H9 (cell line): ENCODE measurements at regions not wholly inside any gene's neighbourhood (a gene's known extent, or its start where the extent isn't known, plus 50 kb on each side); places are given as distances from the start of the nearest gene placed in this dataset.

Source experiments
- DNase-seq: peaks from one replicate; pipeline ENCODE4 v3.0.0-alpha.2; 2017
- H2AFZ ChIP-seq: one replicate; pipeline ENCODE4 v1.6.1; 2013; ENCODE audit warnings: mild to moderate bottlenecking, low read length, control low read depth, moderate library complexity
- H2AK5ac ChIP-seq: 2 replicates; pipeline ENCODE4 v1.6.1; 2013; ENCODE audit warnings: low read length, control low read depth, mixed read lengths; ENCODE audit not compliant: insufficient read length
- H2BK120ac ChIP-seq: one replicate; pipeline ENCODE4 v1.6.1; 2013; ENCODE audit warnings: low read depth, mild to moderate bottlenecking, low read length, control low read depth, inconsistent platforms; ENCODE audit not compliant: poor library complexity, severe bottlenecking
- H2BK12ac ChIP-seq: 2 replicates; pipeline ENCODE4 v1.6.1; 2013; ENCODE audit warnings: low read length, control low read depth, mixed read lengths, low read depth; ENCODE audit not compliant: insufficient read length
- H2BK15ac ChIP-seq: 2 replicates; pipeline ENCODE4 v1.6.1; 2013; ENCODE audit warnings: low read depth, low read length, control low read depth
- H2BK20ac ChIP-seq: one replicate; pipeline ENCODE4 v1.6.1; 2013; ENCODE audit warnings: low read depth, mild to moderate bottlenecking, low read length, control low read depth, inconsistent platforms; ENCODE audit not compliant: poor library complexity, severe bottlenecking
- H2BK5ac ChIP-seq: 2 replicates; pipeline ENCODE4 v1.6.1; 2013; ENCODE audit warnings: low read length, control low read depth, mixed read lengths; ENCODE audit not compliant: insufficient read length
- H3K14ac ChIP-seq: 2 replicates; pipeline ENCODE4 v1.6.1; 2013; ENCODE audit warnings: low read length, control low read depth; ENCODE audit not compliant: insufficient read depth
- H3K18ac ChIP-seq: 2 replicates; pipeline ENCODE4 v1.6.1; 2013; ENCODE audit warnings: low read depth, mild to moderate bottlenecking, mixed read lengths, low read length, control low read depth; ENCODE audit not compliant: insufficient read length
- H3K23ac ChIP-seq: 2 replicates; pipeline ENCODE4 v1.6.1; 2013; ENCODE audit warnings: low read length, control low read depth, mixed read lengths, low read depth; ENCODE audit not compliant: insufficient read length
- H3K23me2 ChIP-seq: 2 replicates; pipeline ENCODE4 v1.6.1; 2013; ENCODE audit warnings: low read depth, mild to moderate bottlenecking, mixed read lengths, low read length, control low read depth; ENCODE audit not compliant: insufficient read length, poor library complexity, severe bottlenecking
- H3K27ac ChIP-seq: 2 replicates; pipeline ENCODE4 v1.5.1; 2013; ENCODE audit warnings: low read length, control low read depth, mixed read lengths, low read depth; ENCODE audit not compliant: insufficient read length
- H3K27me3 ChIP-seq: 2 replicates; pipeline ENCODE4 v1.6.1; 2013; ENCODE audit warnings: low read length, control low read depth, inconsistent platforms; ENCODE audit not compliant: insufficient read depth
- H3K4ac ChIP-seq: 2 replicates; pipeline ENCODE4 v1.6.1; 2013; ENCODE audit warnings: low read depth, mild to moderate bottlenecking, control low read depth, inconsistent platforms, low read length, moderate library complexity
- H3K4me1 ChIP-seq: 2 replicates; pipeline ENCODE4 v1.6.1; 2013; ENCODE audit warnings: low read length, control low read depth, inconsistent platforms; ENCODE audit not compliant: insufficient read depth
- H3K4me2 ChIP-seq: 2 replicates; pipeline ENCODE4 v1.6.1; 2013; ENCODE audit warnings: low read length, control low read depth, mixed read lengths; ENCODE audit not compliant: insufficient read length, insufficient read depth
- H3K56ac ChIP-seq: 2 replicates; pipeline ENCODE4 v1.6.1; 2013; ENCODE audit warnings: low read depth, mild to moderate bottlenecking, mixed read lengths, low read length, control low read depth; ENCODE audit not compliant: insufficient read length
- H3K79me1 ChIP-seq: 2 replicates; pipeline ENCODE4 v1.6.1; 2013; ENCODE audit warnings: low read depth, mild to moderate bottlenecking, moderate library complexity, low read length, control low read depth, inconsistent platforms; ENCODE audit not compliant: insufficient read depth, poor library complexity, severe bottlenecking
- H3K79me2 ChIP-seq: 2 replicates; pipeline ENCODE4 v1.6.1; 2013; ENCODE audit warnings: low read length, control low read depth, inconsistent platforms; ENCODE audit not compliant: insufficient read depth
- H3K9ac ChIP-seq: 2 replicates; pipeline ENCODE4 v1.6.1; 2013; ENCODE audit warnings: low read length, control low read depth, mixed read lengths; ENCODE audit not compliant: insufficient read length; ENCODE audit errors: extremely low read depth
- H3K9me3 ChIP-seq: one replicate; pipeline ENCODE4 v1.6.1; 2013; ENCODE audit warnings: low read depth, low read length, inconsistent platforms; ENCODE audit not compliant: control insufficient read depth
- H3T11ph ChIP-seq: one replicate; pipeline ENCODE4 v1.6.1; 2013; ENCODE audit warnings: mild to moderate bottlenecking, low read length, control low read depth, inconsistent platforms
- H4K20me1 ChIP-seq: one replicate; pipeline ENCODE4 v1.6.1; 2013; ENCODE audit not compliant: control insufficient read depth, insufficient read length, insufficient read depth
- H4K5ac ChIP-seq: 2 replicates; pipeline ENCODE4 v1.6.1; 2013; ENCODE audit warnings: low read depth, mild to moderate bottlenecking, mixed read lengths, low read length, control low read depth; ENCODE audit not compliant: insufficient read length
- H4K8ac ChIP-seq: replicated peaks from 2 replicates; pipeline ENCODE4 v1.6.1; 2013; ENCODE audit warnings: low read length, control low read depth, mixed read lengths, low read depth; ENCODE audit not compliant: insufficient read length
- H4K91ac ChIP-seq: 2 replicates; pipeline ENCODE4 v1.6.1; 2013; ENCODE audit warnings: low read depth, mild to moderate bottlenecking, moderate library complexity, mixed read lengths, low read length, control low read depth; ENCODE audit not compliant: insufficient read length
- H3K27ac Mint-ChIP-seq, 3 experiments: 2 replicates in 2 of 3; 3 replicates in 1 of 3; pipeline ENCODE4 v1.8.0; 2020 to 2021; ENCODE audit warnings: mixed read lengths in 3 of 3, mild to moderate bottlenecking in 1 of 3, moderate library complexity in 1 of 3
- H3K27me3 Mint-ChIP-seq: 2 replicates; pipeline ENCODE4 v1.8.0; 2021; ENCODE audit warnings: low read depth, mild to moderate bottlenecking, moderate library complexity, mixed read lengths
- H3K36me3 Mint-ChIP-seq, 3 experiments: 2 replicates in 2 of 3; 3 replicates in 1 of 3; pipeline ENCODE4 v1.8.0; 2020 to 2021; ENCODE audit warnings: low read depth in 3 of 3, mixed read lengths in 3 of 3; ENCODE audit not compliant: insufficient read depth in 1 of 3
- H3K4me1 Mint-ChIP-seq, 2 experiments: 2 replicates each; pipeline ENCODE4 v1.8.0; 2020; ENCODE audit warnings: mixed read lengths in 2 of 2
- H3K4me3 Mint-ChIP-seq, 2 experiments: 2 replicates in 1 of 2; 3 replicates in 1 of 2; pipeline ENCODE4 v1.8.0; 2020 to 2021; ENCODE audit warnings: mild to moderate bottlenecking in 2 of 2, mixed read lengths in 2 of 2, moderate library complexity in 1 of 2
- H3K9me3 Mint-ChIP-seq, 2 experiments: 2 replicates in 1 of 2; 3 replicates in 1 of 2; pipeline ENCODE4 v1.8.0; 2020; ENCODE audit warnings: mild to moderate bottlenecking in 2 of 2, mixed read lengths in 2 of 2, moderate library complexity in 1 of 2
- WGBS: extraction: QIAGEN DNeasy Blood & Tissue Kit; methylation state at CpG from one replicate; pipeline ENCODE4 v1.1.7; 2013; ENCODE audit warnings: missing lambda C conversion rate, low lambda C conversion rate, mixed read lengths; ENCODE audit not compliant: insufficient read length; ENCODE audit errors: extremely low coverage; 5-methylcytosine and 5-hydroxymethylcytosine counted together
- TF ChIP-seq, protein P1 (sequence below): fragments of 200-600 bp; sonication (generic); conservative IDR thresholded peaks from 3 replicates; pipeline ENCODE4 v1.8.0; 2021; ENCODE audit warnings: antibody characterized with exemption, mild to moderate bottlenecking

DNA sequence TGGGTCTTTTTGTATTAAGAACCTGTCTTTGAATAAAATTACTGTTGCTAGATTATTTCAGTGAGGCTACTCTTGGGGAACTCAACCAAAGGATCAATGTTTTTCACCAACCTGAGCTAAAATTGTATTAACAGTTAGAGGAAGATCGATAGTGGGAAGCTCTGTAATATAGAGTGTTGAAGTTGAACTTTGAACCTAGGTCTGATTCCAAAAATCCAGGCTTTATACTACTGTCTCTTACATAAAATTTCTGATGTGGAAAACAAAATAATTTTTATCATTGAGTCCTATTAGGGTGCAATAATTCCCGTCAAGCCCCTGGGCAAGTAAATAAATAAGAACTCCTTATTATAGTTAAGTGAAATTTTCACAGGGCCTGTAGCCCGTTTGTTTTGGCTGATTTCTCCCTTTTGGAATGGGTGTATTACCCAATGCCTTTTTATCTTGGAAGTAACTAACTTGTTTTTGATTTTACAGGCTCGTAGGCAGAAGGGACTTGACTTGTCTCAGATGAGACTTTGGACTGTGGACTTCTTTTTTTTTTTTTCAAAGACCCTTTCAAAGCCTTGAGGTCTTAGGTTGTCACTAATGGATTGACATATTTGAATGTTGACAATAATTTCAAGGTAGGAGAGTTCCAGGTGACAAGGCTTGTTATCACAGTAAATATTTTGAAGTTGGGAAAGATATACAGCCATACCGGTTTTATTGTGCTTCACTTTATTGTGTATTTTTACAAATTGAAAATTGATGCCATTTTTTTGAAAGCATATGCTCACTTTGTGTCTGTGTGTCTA lies 276.1 kb downstream of the NFKBIZ start:
- Histone ChIP-seq H3K9ac (no peak overlapping the region), H3K23me2 (no peaks in the 10 kb centered on the region), H3K27ac (no peak overlapping the region), H4K20me1 (no peaks in the 10 kb centered on the region), H3T11ph (no peak overlapping the region), H3K4me2 (no peak overlapping the region), H4K91ac (no peak overlapping the region), H2BK12ac (no peak overlapping the region), H3K23ac (no peak overlapping the region), H3K4me1 (no peaks in the 10 kb centered on the region), H3K18ac (no peak overlapping the region), H3K27me3 (no peaks in the 10 kb centered on the region), H3K56ac (no peak overlapping the region), H2BK15ac (no peak overlapping the region), H2BK20ac (no peak overlapping the region), H3K79me1 (no peaks in the 10 kb centered on the region), H2AK5ac (no peak overlapping the region), H4K8ac (no peak overlapping the region), H2BK5ac (no peak overlapping the region), H3K4ac (no peak overlapping the region), H2BK120ac (no peak overlapping the region), H4K5ac (no peak overlapping the region), H2AFZ (no peak overlapping the region), H3K79me2 (no peaks in the 10 kb centered on the region), H3K14ac (no peak overlapping the region), H3K9me3 (no peaks in the 10 kb centered on the region)
- Mint-ChIP-seq H3K27me3 (no peaks in the 10 kb centered on the region), H3K27ac (no peak overlapping the region), H3K4me1 (no peaks in the 10 kb centered on the region), H3K9me3 (peaks cover 11 to 13% of the 10 kb centered on the region in 2 experiments), H3K4me3 (no peak overlapping the region), H3K36me3 (peaks cover 0 to 11% (median 0%) of the 10 kb centered on the region in 3 experiments; a peak in 3 of 7 replicates)
- WGBS, result no CpG with 5 or more reads among the region's 5 CpGs
- TF ChIP-seq, protein P1, sequence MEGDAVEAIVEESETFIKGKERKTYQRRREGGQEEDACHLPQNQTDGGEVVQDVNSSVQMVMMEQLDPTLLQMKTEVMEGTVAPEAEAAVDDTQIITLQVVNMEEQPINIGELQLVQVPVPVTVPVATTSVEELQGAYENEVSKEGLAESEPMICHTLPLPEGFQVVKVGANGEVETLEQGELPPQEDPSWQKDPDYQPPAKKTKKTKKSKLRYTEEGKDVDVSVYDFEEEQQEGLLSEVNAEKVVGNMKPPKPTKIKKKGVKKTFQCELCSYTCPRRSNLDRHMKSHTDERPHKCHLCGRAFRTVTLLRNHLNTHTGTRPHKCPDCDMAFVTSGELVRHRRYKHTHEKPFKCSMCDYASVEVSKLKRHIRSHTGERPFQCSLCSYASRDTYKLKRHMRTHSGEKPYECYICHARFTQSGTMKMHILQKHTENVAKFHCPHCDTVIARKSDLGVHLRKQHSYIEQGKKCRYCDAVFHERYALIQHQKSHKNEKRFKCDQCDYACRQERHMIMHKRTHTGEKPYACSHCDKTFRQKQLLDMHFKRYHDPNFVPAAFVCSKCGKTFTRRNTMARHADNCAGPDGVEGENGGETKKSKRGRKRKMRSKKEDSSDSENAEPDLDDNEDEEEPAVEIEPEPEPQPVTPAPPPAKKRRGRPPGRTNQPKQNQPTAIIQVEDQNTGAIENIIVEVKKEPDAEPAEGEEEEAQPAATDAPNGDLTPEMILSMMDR, result no peak
- DNase-seq, result no peak
